CD14-positive monocyte (primary cell): ENCODE measurements at regions not wholly inside any gene's neighbourhood (a gene's known extent, or its start where the extent isn't known, plus 50 kb on each side); places are given as distances from the start of the nearest gene placed in this dataset.

ENCODE experiments used
- DNase-seq, 3 donors: peaks; one replicate each; pipeline ENCODE4 v3.0.0-alpha.2; 2011 to 2022
- H2AFZ ChIP-seq: 2 replicates; pipeline ENCODE4 v1.6.0; 2012; ENCODE audit warnings: mild to moderate bottlenecking, low read depth, low read length, inconsistent platforms; ENCODE audit not compliant: insufficient read depth, poor library complexity, severe bottlenecking
- H3K27ac ChIP-seq, 2 donors: 1 replicate in 1 of 2; 2 replicates in 1 of 2; pipeline ENCODE4 v1.5.1; 2012 to 2013; ENCODE audit warnings: low read length in 2 of 2, control low read depth in 1 of 2, inconsistent platforms in 1 of 2, low read depth in 1 of 2, mild to moderate bottlenecking in 1 of 2
- H3K27me3 ChIP-seq, 2 donors: one replicate each; pipeline versions ENCODE4 v1.6.0 to v1.6.1; 2011 to 2013; ENCODE audit warnings: low read length in 2 of 2; ENCODE audit not compliant: control insufficient read depth in 2 of 2, insufficient read depth in 2 of 2
- H3K36me3 ChIP-seq, 2 donors: replicated peaks in 1 of 2; 1 replicate in 1 of 2; 2 replicates in 1 of 2; pipeline versions ENCODE4 v1.5.1 to v1.6.1; 2012 to 2013; ENCODE audit warnings: low read length in 2 of 2, control low read depth in 1 of 2, inconsistent platforms in 1 of 2, mild to moderate bottlenecking in 1 of 2; ENCODE audit not compliant: insufficient read depth in 2 of 2, control insufficient read depth in 1 of 2
- H3K4me1 ChIP-seq, 2 donors: 1 replicate in 1 of 2; 2 replicates in 1 of 2; pipeline versions ENCODE4 v1.5.1 to v1.6.1; 2012 to 2013; ENCODE audit warnings: low read length in 2 of 2, control low read depth in 1 of 2, inconsistent platforms in 1 of 2, mild to moderate bottlenecking in 1 of 2, moderate library complexity in 1 of 2; ENCODE audit not compliant: insufficient read depth in 2 of 2, control insufficient read depth in 1 of 2
- H3K4me2 ChIP-seq: replicated peaks from 2 replicates; pipeline ENCODE3; 2012; ENCODE audit warnings: low read length, moderate library complexity, mild to moderate bottlenecking; ENCODE audit not compliant: poor library complexity, severe bottlenecking; ENCODE audit errors: extremely low read depth
- H3K4me3 ChIP-seq, 3 experiments: fragments of 200-600 bp in 1 of 3; sonication (generic) in 1 of 3; replicated peaks in 1 of 3; 1 replicate in 2 of 3; 2 replicates in 1 of 3; pipeline ENCODE4 v1.5.1; 2011 to 2013; ENCODE audit warnings: low read length in 3 of 3, mild to moderate bottlenecking in 3 of 3, control low read depth in 2 of 3, low read depth in 2 of 3, inconsistent platforms in 1 of 3, moderate library complexity in 1 of 3
- H3K79me2 ChIP-seq: 2 replicates; pipeline ENCODE4 v1.6.0; 2012; ENCODE audit warnings: mild to moderate bottlenecking, control low read depth, inconsistent platforms, low read length, moderate library complexity; ENCODE audit not compliant: insufficient read depth
- H3K9ac ChIP-seq: 2 replicates; pipeline ENCODE4 v1.6.0; 2017; ENCODE audit warnings: low read length, mild to moderate bottlenecking; ENCODE audit not compliant: insufficient read depth, poor library complexity, severe bottlenecking
- H3K9me3 ChIP-seq, 2 donors: replicated peaks in 1 of 2; 1 replicate in 1 of 2; 2 replicates in 1 of 2; pipeline versions ENCODE4 v1.5.1 to v1.6.1; 2012 to 2013; ENCODE audit warnings: low read length in 2 of 2, control low read depth in 1 of 2; ENCODE audit not compliant: control insufficient read depth in 1 of 2, insufficient read depth in 1 of 2
- H4K20me1 ChIP-seq: 2 replicates; pipeline ENCODE4 v1.6.0; 2012; ENCODE audit warnings: mild to moderate bottlenecking, low read length, control low read depth, moderate library complexity; ENCODE audit not compliant: insufficient read depth
- H3K27ac Mint-ChIP-seq, 7 donors: one replicate each; pipeline ENCODE4 v1.8.0; 2020; ENCODE audit warnings: mild to moderate bottlenecking in 7 of 7, mixed read lengths in 7 of 7, moderate library complexity in 6 of 7, inconsistent platforms in 2 of 7
- H3K27me3 Mint-ChIP-seq, 3 donors: one replicate each; pipeline ENCODE4 v1.8.0; 2021 to 2022; ENCODE audit warnings: low read depth in 3 of 3, mild to moderate bottlenecking in 3 of 3, mixed read lengths in 3 of 3, moderate library complexity in 3 of 3, inconsistent platforms in 1 of 3
- H3K36me3 Mint-ChIP-seq, 2 donors: one replicate each; pipeline ENCODE4 v1.8.0; 2020; ENCODE audit warnings: mixed read lengths in 2 of 2, inconsistent platforms in 1 of 2, mild to moderate bottlenecking in 1 of 2
- H3K4me1 Mint-ChIP-seq: one replicate; pipeline ENCODE4 v1.8.0; 2020; ENCODE audit warnings: mild to moderate bottlenecking, mixed read lengths
- H3K4me3 Mint-ChIP-seq, 2 donors: one replicate each; pipeline ENCODE4 v1.8.0; 2020; ENCODE audit warnings: mild to moderate bottlenecking in 2 of 2, mixed read lengths in 2 of 2, moderate library complexity in 1 of 2
- H3K9me3 Mint-ChIP-seq, 7 donors: one replicate each; pipeline ENCODE4 v1.8.0; 2020 to 2022; ENCODE audit warnings: mixed read lengths in 7 of 7, mild to moderate bottlenecking in 6 of 7, moderate library complexity in 6 of 7, inconsistent platforms in 2 of 7
- WGBS: methylation state at CpG from one replicate; pipeline ENCODE4 v1.1.5; 2013; ENCODE audit warnings: missing lambda C conversion rate; ENCODE audit not compliant: insufficient coverage; 5-methylcytosine and 5-hydroxymethylcytosine counted together
- intact Hi-C, 2 donors: fragments of 100-400 bp; cut with micrococcal nuclease; formaldehyde crosslinking; loops; one replicate each; pipeline versions ENCODE4 v1.15.0 to v1.15.1; 2023
- TF ChIP-seq, protein P1 (sequence below): fragments of 200-600 bp; IDR thresholded peaks from one replicate; pipeline ENCODE4 v1.8.0; 2022; ENCODE audit warnings: antibody characterized with exemption, mild to moderate bottlenecking

GRCh38 chr2:176985871-176986270 is 226.7 kb upstream of the HNRNPA3 start:
- Histone ChIP-seq H2AFZ (no peak overlapping the region), H3K27ac (no peak overlapping the region), H3K4me1 (no peaks in the 10 kb centered on the region), H3K9me3 (no peaks in the 10 kb centered on the region), H3K4me3 (no peak overlapping the region), H3K79me2 (no peaks in the 10 kb centered on the region), H4K20me1 (no peaks in the 10 kb centered on the region), H3K9ac (no peak overlapping the region), H3K4me2 (no peak overlapping the region), H3K36me3 (no peaks in the 10 kb centered on the region), H3K27me3 (no peaks in the 10 kb centered on the region)
- WGBS, result no CpG with 5 or more reads among the region's 2 CpGs
- TF ChIP-seq, protein P1, sequence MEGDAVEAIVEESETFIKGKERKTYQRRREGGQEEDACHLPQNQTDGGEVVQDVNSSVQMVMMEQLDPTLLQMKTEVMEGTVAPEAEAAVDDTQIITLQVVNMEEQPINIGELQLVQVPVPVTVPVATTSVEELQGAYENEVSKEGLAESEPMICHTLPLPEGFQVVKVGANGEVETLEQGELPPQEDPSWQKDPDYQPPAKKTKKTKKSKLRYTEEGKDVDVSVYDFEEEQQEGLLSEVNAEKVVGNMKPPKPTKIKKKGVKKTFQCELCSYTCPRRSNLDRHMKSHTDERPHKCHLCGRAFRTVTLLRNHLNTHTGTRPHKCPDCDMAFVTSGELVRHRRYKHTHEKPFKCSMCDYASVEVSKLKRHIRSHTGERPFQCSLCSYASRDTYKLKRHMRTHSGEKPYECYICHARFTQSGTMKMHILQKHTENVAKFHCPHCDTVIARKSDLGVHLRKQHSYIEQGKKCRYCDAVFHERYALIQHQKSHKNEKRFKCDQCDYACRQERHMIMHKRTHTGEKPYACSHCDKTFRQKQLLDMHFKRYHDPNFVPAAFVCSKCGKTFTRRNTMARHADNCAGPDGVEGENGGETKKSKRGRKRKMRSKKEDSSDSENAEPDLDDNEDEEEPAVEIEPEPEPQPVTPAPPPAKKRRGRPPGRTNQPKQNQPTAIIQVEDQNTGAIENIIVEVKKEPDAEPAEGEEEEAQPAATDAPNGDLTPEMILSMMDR, result no peak
- Mint-ChIP-seq H3K9me3 (peaks cover 0 to 2% (median 0%) of the 10 kb centered on the region in 7 donors), H3K36me3 (no peaks in the 10 kb centered on the region), H3K4me3 (no peak overlapping the region), H3K27me3 (peaks cover 0 to 2% (median 0%) of the 10 kb centered on the region in 3 donors), H3K27ac (no peak overlapping the region), H3K4me1 (no peaks in the 10 kb centered on the region)
- no peak for DNase-seq
- intact Hi-C loops, result no loop called here

GRCh38 chr2:176986487-176986886 is 226.1 kb upstream of the HNRNPA3 start:
- TF ChIP-seq, protein P1, result no peak
- no peak overlapping the region for H3K4me3 Mint-ChIP-seq
- H3K27ac ChIP-seq, result no peak overlapping the region
- H3K9me3 Mint-ChIP-seq, result peaks cover 0 to 2% (median 0%) of the 10 kb centered on the region in 7 donors
- no peaks in the 10 kb centered on the region for H3K79me2 ChIP-seq
- H3K9ac ChIP-seq, result no peak overlapping the region
- no peak overlapping the region for H2AFZ ChIP-seq
- no peaks in the 10 kb centered on the region for H4K20me1 ChIP-seq
- no peaks in the 10 kb centered on the region for H3K4me1 ChIP-seq
- H3K27me3 Mint-ChIP-seq, result peaks cover 0 to 2% (median 0%) of the 10 kb centered on the region in 3 donors
- WGBS, result 100% methylated on average over 1 of the region's 5 CpGs
- no peak overlapping the region for H3K4me2 ChIP-seq
- H3K4me3 ChIP-seq, result no peak overlapping the region
- no peaks in the 10 kb centered on the region for H3K27me3 ChIP-seq
- no peaks in the 10 kb centered on the region for H3K36me3 ChIP-seq
- no peaks in the 10 kb centered on the region for H3K36me3 Mint-ChIP-seq
- intact Hi-C loops, result no loop called here
- no peaks in the 10 kb centered on the region for H3K4me1 Mint-ChIP-seq
- no peak overlapping the region for H3K27ac Mint-ChIP-seq
- DNase-seq, result no peak
- H3K9me3 ChIP-seq, result no peaks in the 10 kb centered on the region
